ENCODE measurements at regions not wholly inside any gene's neighbourhood (a gene's known extent, or its start where the extent isn't known, plus 50 kb on each side); places are given as distances from the start of the nearest gene placed in this dataset.

- no peak overlapping the region for H3K27ac ChIP-seq
- H3K27me3 ChIP-seq (ENCODE audit: insufficient read depth, low read depth, severe bottlenecking) = peaks cover 4% of the 10 kb centered on the region
- H3K36me3 ChIP-seq = no peaks in the 10 kb centered on the region
- no peaks in the 10 kb centered on the region for H3K9me3 ChIP-seq (ENCODE audit: severe bottlenecking)
- H3K4me3 ChIP-seq (ENCODE audit: low read depth, low read length) = no peak overlapping the region
- no peak for TF ChIP-seq CTCF (IDR thresholded peaks at IDR 0.05; ENCODE audit: low read depth, low read length)
- no peak for DNase-seq
Measured at GRCh38 chr1:172875892-172876291, 174.8 kb downstream of the TNFSF18 start.

- Histone ChIP-seq H3K27ac (no peak overlapping the region), H3K36me3 (no peaks in the 10 kb centered on the region), H3K9me3 (ENCODE audit: severe bottlenecking) (no peaks in the 10 kb centered on the region), H3K27me3 (ENCODE audit: insufficient read depth, low read depth, severe bottlenecking) (peaks cover 31% of the 10 kb centered on the region), H3K4me3 (ENCODE audit: low read depth, low read length) (no peak overlapping the region)
- TF ChIP-seq CTCF (IDR thresholded peaks at IDR 0.05; ENCODE audit: low read depth, low read length) = no peak
- no peak for DNase-seq
Measured at GRCh38 chr1:172882385-172882784, 168.4 kb downstream of the TNFSF18 start.

GRCh38 chr1:172882791-172883386 is 167.9 kb downstream of the TNFSF18 start:
- peaks cover 31% of the 10 kb centered on the region for H3K27me3 ChIP-seq (ENCODE audit: insufficient read depth, low read depth, severe bottlenecking)
- no peaks in the 10 kb centered on the region for H3K9me3 ChIP-seq (ENCODE audit: severe bottlenecking)
- TF ChIP-seq CTCF (IDR thresholded peaks at IDR 0.05; ENCODE audit: low read depth, low read length) = no peak
- no peak for DNase-seq
- H3K36me3 ChIP-seq = no peaks in the 10 kb centered on the region
- no peak overlapping the region for H3K4me3 ChIP-seq (ENCODE audit: low read depth, low read length)
- H3K27ac ChIP-seq = no peak overlapping the region

- H3K4me3 ChIP-seq (ENCODE audit: low read depth, low read length) = no peak overlapping the region
- peaks cover 31% of the 10 kb centered on the region for H3K27me3 ChIP-seq (ENCODE audit: insufficient read depth, low read depth, severe bottlenecking)
- no peaks in the 10 kb centered on the region for H3K36me3 ChIP-seq
- H3K27ac ChIP-seq = no peak overlapping the region
- DNase-seq = no peak
- H3K9me3 ChIP-seq (ENCODE audit: severe bottlenecking) = no peaks in the 10 kb centered on the region
- no peak for TF ChIP-seq CTCF (IDR thresholded peaks at IDR 0.05; ENCODE audit: low read depth, low read length)
Measured at GRCh38 chr1:172883387-172883791, 167.4 kb downstream of the TNFSF18 start.

- Histone ChIP-seq H3K27ac (no peak overlapping the region), H3K36me3 (no peaks in the 10 kb centered on the region), H3K4me3 (ENCODE audit: low read depth, low read length) (no peak overlapping the region), H3K27me3 (ENCODE audit: insufficient read depth, low read depth, severe bottlenecking) (peaks cover 31% of the 10 kb centered on the region), H3K9me3 (ENCODE audit: severe bottlenecking) (no peaks in the 10 kb centered on the region)
- no peak for TF ChIP-seq CTCF (IDR thresholded peaks at IDR 0.05; ENCODE audit: low read depth, low read length)
- no peak for DNase-seq
Measured at GRCh38 chr1:172883844-172884243, 166.9 kb downstream of the TNFSF18 start.

GRCh38 chr1:172885411-172885810 is 165.3 kb downstream of the TNFSF18 start:
- no peak overlapping the region for H3K27ac ChIP-seq
- H3K36me3 ChIP-seq = no peaks in the 10 kb centered on the region
- H3K4me3 ChIP-seq (ENCODE audit: low read depth, low read length) = no peak overlapping the region
- no peak for DNase-seq
- no peak for TF ChIP-seq CTCF (IDR thresholded peaks at IDR 0.05; ENCODE audit: low read depth, low read length)
- H3K9me3 ChIP-seq (ENCODE audit: severe bottlenecking) = no peaks in the 10 kb centered on the region
- H3K27me3 ChIP-seq (ENCODE audit: insufficient read depth, low read depth, severe bottlenecking) = peaks cover 38% of the 10 kb centered on the region

Data from WERI-Rb-1 (cell line).